ENCODE measurements at regions not wholly inside any gene's neighbourhood (a gene's known extent, or its start where the extent isn't known, plus 50 kb on each side); places are given as distances from the start of the nearest gene placed in this dataset.
"Not testable (repeated sequence)": the region's sequence is repeated elsewhere in the genome, so short reads cannot be mapped to it uniquely, and the experiment has no call there.

DNA sequence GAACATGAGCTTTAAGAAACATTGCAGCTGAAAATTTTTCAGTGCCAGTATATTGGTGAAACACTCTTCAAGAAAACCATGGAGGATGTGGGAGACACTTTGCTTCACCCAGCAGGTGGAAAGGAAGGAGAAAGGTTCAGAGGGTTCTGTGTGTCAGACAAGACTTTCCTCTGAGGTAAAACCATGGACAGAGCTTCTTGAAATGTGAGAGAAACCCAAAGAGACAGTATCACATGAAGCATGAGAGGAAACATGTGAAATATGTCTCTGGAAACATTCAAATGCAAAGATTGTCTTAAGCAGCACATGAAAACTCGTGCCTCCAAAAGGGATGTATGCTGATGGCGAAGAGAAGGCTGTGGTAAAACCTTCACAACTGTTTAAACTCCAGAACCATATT, 368.9 kb upstream of the ST8SIA4 start:
- Mint-ChIP-seq H3K4me1 (ENCODE audit: low read depth) (no peaks in the 10 kb centered on the region), H3K27me3 (ENCODE audit: low read depth) (peaks cover 5% of the 10 kb centered on the region), H3K9me3 (no peaks in the 10 kb centered on the region), H3K27ac (no peak overlapping the region), H3K36me3 (ENCODE audit: low read depth) (no peaks in the 10 kb centered on the region), H3K4me3 (no peak overlapping the region)
- no peak for DNase-seq
- intact Hi-C loops (cut with micrococcal nuclease) = no loop called here
- CTCF ChIA-PET = no interaction called here

DNA sequence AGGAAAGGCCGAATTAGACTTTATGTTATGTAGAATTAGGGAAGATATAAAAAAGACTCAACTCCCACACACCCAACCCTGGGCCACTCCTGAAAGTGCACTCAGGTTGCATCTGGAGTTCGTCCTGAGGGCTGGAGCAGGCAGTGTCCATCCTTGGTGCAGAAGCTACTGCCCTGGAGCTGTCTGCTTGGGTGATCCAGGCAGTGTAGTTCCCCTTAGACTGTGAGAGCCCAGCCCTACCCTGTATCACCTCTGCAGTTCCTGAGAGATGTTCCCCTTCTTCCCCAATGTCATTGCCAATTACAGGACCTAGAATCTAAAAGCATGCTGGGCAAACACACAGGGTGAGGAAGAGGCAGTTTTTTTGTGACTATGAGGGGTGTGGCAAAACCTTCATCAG, 368.3 kb upstream of the ST8SIA4 start:
- no peak overlapping the region for H3K4me3 Mint-ChIP-seq
- no peak overlapping the region for H3K27ac Mint-ChIP-seq
- H3K4me1 Mint-ChIP-seq (ENCODE audit: low read depth) = no peaks in the 10 kb centered on the region
- no peaks in the 10 kb centered on the region for H3K36me3 Mint-ChIP-seq (ENCODE audit: low read depth)
- CTCF ChIA-PET = no interaction called here
- no peaks in the 10 kb centered on the region for H3K9me3 Mint-ChIP-seq
- peaks cover 5% of the 10 kb centered on the region for H3K27me3 Mint-ChIP-seq (ENCODE audit: low read depth)
- intact Hi-C loops (cut with micrococcal nuclease) = no loop called here
- no peak for DNase-seq

DNA sequence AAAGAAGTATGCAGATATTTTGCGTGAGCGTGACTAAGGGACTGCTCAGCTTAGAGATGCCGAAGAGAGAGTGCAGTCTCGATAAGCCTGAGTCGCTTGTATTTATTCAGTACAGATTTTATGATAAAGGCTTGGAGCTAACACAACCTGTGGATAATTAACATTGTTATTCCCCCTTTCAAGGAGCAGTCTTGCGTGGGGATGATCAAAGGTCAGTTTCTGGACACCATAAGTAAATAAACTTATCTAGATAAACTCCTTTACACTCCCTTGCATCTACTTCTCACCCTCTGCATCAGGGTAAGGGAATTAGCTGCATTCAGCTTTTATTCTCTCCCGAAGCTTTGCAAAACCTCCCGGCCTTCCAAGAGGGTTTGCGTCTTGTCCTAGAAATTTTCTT, 357.8 kb upstream of the ST8SIA4 start:
- H3K4me3 Mint-ChIP-seq = no peak overlapping the region
- no peak for DNase-seq
- H3K4me1 Mint-ChIP-seq (ENCODE audit: low read depth) = no peaks in the 10 kb centered on the region
- CTCF ChIA-PET = no interaction called here
- H3K9me3 Mint-ChIP-seq = peaks cover 1% of the 10 kb centered on the region
- H3K27me3 Mint-ChIP-seq (ENCODE audit: low read depth) = no peaks in the 10 kb centered on the region
- intact Hi-C loops (cut with micrococcal nuclease) = no loop called here
- H3K36me3 Mint-ChIP-seq (ENCODE audit: low read depth) = no peaks in the 10 kb centered on the region
- no peak overlapping the region for H3K27ac Mint-ChIP-seq

DNA sequence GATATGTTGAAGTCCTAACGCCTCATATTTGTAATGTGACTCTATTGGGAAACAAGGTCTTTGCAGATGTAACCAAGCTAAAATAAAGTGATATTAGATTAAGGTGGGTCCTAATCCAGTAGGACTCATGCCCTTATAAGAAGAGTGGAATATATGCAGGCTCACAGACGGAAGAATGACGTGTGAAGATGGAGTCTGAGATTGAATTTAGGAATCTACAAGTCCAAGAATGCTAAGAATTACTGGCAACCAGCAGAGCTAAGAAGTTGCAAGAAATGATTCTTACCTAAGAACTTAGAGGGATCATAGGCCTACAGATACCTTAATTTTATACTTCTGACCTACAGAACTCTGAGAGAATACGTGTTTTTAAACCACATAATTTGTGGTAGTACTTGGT, 350.0 kb upstream of the ST8SIA4 start:
- no peaks in the 10 kb centered on the region for H3K36me3 Mint-ChIP-seq (ENCODE audit: low read depth)
- H3K4me3 Mint-ChIP-seq = no peak overlapping the region
- no peak for DNase-seq
- H3K27me3 Mint-ChIP-seq (ENCODE audit: low read depth) = no peaks in the 10 kb centered on the region
- CTCF ChIA-PET = no interaction called here
- H3K9me3 Mint-ChIP-seq = no peaks in the 10 kb centered on the region
- intact Hi-C loops (cut with micrococcal nuclease) = no loop called here
- H3K27ac Mint-ChIP-seq = no peak overlapping the region
- H3K4me1 Mint-ChIP-seq (ENCODE audit: low read depth) = no peaks in the 10 kb centered on the region

DNA sequence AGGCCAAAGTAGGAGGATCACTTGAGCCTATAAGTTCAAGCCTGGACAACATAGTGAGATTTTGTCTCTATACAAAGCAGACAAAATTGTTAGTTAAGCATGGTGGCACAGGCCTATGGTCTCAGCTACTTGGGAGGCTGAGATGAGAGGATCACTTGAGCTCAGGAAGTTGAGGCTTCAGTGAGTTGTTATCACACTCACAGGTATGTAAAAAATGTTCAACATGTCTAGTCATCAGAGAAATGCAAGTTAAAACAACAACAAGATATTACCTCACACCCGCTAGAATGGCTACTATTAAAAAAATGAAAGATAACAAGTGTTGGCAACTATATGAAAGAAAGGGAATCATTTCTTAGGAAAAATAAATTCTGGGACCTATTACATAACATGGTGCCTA, 341.5 kb upstream of the ST8SIA4 start:
- H3K4me3 Mint-ChIP-seq = no peak overlapping the region
- H3K27ac Mint-ChIP-seq = no peak overlapping the region
- H3K27me3 Mint-ChIP-seq (ENCODE audit: low read depth) = peaks cover 6% of the 10 kb centered on the region
- H3K9me3 Mint-ChIP-seq = peaks cover 10% of the 10 kb centered on the region
- intact Hi-C loops (cut with micrococcal nuclease) = no loop called here
- CTCF ChIA-PET = no interaction called here
- no peaks in the 10 kb centered on the region for H3K36me3 Mint-ChIP-seq (ENCODE audit: low read depth)
- no peaks in the 10 kb centered on the region for H3K4me1 Mint-ChIP-seq (ENCODE audit: low read depth)
- no peak for DNase-seq

DNA sequence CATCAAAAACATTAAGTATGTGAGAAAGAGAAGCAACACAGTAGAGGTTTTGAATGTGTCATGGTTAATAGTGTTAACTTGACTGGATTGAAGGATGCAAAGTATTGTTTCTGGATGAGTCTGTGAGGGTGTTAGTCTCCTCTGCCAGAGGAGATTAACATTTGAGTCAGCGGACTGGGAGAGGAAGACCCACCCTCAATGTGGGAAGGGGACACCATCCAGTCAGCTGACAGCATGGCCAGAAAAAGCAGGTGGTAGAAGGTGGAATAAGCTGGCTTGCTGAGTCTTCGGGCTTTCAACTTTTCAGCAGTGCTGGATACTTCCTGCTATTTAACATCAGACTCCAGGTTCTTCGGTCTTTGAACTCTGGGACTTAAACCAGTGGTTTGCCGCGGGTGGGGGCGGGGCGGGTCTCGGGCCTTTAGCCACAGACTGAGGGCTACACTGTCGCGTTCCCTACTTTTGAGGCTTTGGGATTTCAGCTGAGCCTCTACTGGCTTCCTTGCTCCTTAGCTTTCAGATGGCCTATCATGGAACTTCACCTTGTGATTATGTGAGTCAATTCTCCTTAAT, 309.9 kb upstream of the ST8SIA4 start:
- CTCF ChIA-PET = no interaction called here
- H3K36me3 Mint-ChIP-seq (ENCODE audit: low read depth) = no peaks in the 10 kb centered on the region
- intact Hi-C loops (cut with micrococcal nuclease) = no loop called here
- H3K9me3 Mint-ChIP-seq = no peaks in the 10 kb centered on the region
- no peak overlapping the region for H3K27ac Mint-ChIP-seq
- no peak overlapping the region for H3K4me3 Mint-ChIP-seq
- no peak for DNase-seq
- H3K27me3 Mint-ChIP-seq (ENCODE audit: low read depth) = peaks cover 7% of the 10 kb centered on the region
- H3K4me1 Mint-ChIP-seq (ENCODE audit: low read depth) = no peaks in the 10 kb centered on the region

DNA sequence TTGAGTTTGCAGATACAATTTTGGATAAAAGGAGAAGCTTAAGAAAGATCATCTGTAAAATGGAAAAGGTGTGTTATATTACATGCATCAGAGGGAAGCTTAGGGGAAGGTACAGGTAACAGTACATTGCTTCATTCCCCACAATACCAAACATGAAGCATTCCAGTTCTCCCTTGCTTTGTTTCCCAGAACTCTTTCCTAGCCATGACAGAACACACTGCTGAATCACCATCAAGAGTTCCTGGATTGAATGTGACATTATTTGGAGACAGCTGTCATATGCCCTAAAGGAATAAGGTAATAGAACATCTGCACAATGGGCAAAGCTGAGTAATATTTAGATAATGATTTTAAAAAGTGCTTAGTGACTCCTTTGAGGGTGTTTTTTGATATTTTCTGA, 303.5 kb upstream of the ST8SIA4 start:
- Mint-ChIP-seq H3K36me3 (ENCODE audit: low read depth) (no peaks in the 10 kb centered on the region), H3K27ac (no peak overlapping the region), H3K9me3 (no peaks in the 10 kb centered on the region), H3K27me3 (ENCODE audit: low read depth) (peaks cover 7% of the 10 kb centered on the region), H3K4me3 (no peak overlapping the region), H3K4me1 (ENCODE audit: low read depth) (no peaks in the 10 kb centered on the region)
- intact Hi-C loops (cut with micrococcal nuclease) = no loop called here
- no peak for DNase-seq
- CTCF ChIA-PET = no interaction called here

DNA sequence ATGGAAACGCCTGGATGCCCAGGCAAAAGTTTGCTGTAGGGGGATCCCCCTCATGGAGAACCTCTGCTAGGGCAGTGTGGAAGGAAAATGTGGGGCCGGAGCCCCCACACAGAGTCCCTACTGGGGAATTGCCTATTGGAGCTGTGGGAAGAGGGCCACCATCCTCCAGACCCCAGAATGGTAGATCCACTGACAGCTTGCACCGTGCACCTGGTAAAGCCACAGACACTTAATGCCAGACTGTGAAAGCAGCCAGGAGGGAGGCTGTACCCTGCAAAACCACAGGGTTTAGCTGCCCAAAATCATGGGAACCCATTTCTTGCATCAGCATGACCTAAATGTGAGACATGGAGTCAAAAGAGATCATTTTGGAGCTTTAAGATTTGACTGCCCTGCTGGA, 302.0 kb upstream of the ST8SIA4 start:
- H3K27me3 Mint-ChIP-seq (ENCODE audit: low read depth); H3K27ac Mint-ChIP-seq; DNase-seq; H3K4me1 Mint-ChIP-seq (ENCODE audit: low read depth); H3K4me3 Mint-ChIP-seq; H3K9me3 Mint-ChIP-seq; intact Hi-C loops (cut with micrococcal nuclease); H3K36me3 Mint-ChIP-seq (ENCODE audit: low read depth); CTCF ChIA-PET: not testable (repeated sequence)

DNA sequence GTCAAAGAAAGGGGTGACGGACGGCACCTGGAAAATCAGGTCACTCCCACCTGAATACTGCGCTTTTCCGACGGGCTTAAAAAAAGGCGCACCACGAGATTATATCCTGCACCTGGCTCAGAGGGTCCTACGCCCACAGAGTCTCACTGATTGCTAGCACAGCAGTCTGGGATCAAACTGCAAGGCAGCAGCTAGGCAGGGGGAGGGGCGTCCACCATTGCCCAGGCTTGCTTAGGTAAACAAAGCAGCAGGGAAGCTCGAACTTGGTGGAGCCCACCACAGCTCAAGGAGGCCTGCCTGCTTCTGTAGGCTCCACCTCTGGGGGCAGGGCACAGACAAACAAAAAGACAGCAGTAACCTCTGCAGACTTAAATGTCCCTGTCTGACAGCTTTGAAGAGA, 277.3 kb upstream of the ST8SIA4 start:
- H3K4me1 Mint-ChIP-seq (ENCODE audit: low read depth); H3K36me3 Mint-ChIP-seq (ENCODE audit: low read depth); H3K4me3 Mint-ChIP-seq; H3K27me3 Mint-ChIP-seq (ENCODE audit: low read depth); H3K9me3 Mint-ChIP-seq; intact Hi-C loops (cut with micrococcal nuclease); DNase-seq; H3K27ac Mint-ChIP-seq; CTCF ChIA-PET: not testable (repeated sequence)

DNA sequence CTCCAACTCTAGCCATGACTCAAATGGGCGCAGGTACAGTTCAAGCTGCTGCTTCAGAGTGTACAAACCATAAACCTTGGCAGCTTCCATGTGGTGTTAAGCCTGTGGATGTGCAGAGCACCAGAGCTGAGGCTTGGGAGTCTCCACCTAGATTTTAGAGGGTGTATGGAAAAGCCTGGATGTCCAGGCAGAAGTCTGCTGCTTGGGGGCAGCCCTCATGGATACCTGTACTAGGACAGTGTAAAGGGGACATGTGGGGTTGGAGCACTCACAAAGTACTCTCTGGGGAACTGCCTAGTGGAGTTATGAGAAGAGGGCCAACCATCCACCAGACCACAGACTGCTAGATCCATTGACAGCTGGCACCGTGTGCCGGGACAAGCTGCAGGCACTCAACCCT, 273.5 kb upstream of the ST8SIA4 start:
- CTCF ChIA-PET = interaction anchor here (0.6 kb wide), 1 partner anchor 268 kb away, joined by 5 read pairs; no protein-coding TSS in a partner anchor
- H3K27me3 Mint-ChIP-seq (ENCODE audit: low read depth) = no peaks in the 10 kb centered on the region
- DNase-seq = no peak
- H3K27ac Mint-ChIP-seq = no peak overlapping the region
- no peaks in the 10 kb centered on the region for H3K36me3 Mint-ChIP-seq (ENCODE audit: low read depth)
- H3K4me3 Mint-ChIP-seq = no peak overlapping the region
- peaks cover 7% of the 10 kb centered on the region for H3K9me3 Mint-ChIP-seq
- intact Hi-C loops (cut with micrococcal nuclease) = no loop called here
- H3K4me1 Mint-ChIP-seq (ENCODE audit: low read depth) = no peaks in the 10 kb centered on the region

DNA sequence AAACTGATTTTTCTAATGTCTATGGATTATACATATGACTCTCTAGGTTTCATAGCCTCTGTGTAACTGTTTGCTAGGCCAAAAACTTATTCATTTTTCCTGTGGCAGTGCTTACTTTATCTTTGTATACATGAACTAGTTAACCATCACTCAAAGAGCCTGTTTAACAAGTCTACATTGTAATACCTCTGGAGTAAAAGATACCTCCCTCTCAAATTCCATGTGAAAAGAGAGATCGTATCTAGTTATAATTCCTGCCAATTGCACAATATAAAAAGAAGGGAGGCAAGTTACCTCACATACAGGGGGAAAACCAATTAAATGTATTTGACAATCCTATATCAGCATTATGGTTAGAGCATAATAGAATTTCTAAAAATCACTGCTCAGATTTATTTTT, 271.9 kb upstream of the ST8SIA4 start:
- intact Hi-C loops (cut with micrococcal nuclease) = no loop called here

DNA sequence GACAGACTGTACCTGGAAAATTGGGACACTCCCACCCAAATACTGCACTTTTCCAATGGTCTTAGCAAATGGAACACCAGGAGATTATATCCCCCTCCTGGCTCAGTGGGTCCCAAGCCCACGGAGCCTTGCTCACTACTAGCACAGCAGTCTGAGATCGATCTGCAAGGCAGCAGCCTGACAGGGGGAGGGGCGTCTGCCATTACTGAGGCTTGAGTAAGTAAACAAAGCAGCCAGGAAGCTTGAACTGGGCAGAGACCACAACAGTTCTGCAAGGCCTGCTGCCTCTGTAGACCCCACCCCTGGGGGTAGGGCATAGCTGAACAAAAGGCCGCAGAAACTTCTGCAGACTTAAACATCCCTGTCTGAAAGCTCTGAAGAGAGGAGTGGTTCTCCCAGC, 260.0 kb upstream of the ST8SIA4 start:
- Mint-ChIP-seq H3K4me1 (ENCODE audit: low read depth) (no peaks in the 10 kb centered on the region), H3K4me3 (no peak overlapping the region), H3K27me3 (ENCODE audit: low read depth) (peaks cover 20% of the 10 kb centered on the region), H3K36me3 (ENCODE audit: low read depth) (no peaks in the 10 kb centered on the region), H3K9me3 (peaks cover 2% of the 10 kb centered on the region), H3K27ac (no peak overlapping the region)
- intact Hi-C loops (cut with micrococcal nuclease) = no loop called here
- DNase-seq = no peak
- CTCF ChIA-PET = no interaction called here

More for the DNA sequence above, 271.9 kb upstream of the ST8SIA4 start:
- no peak for DNase-seq
- Mint-ChIP-seq H3K36me3 (ENCODE audit: low read depth) (no peaks in the 10 kb centered on the region), H3K4me1 (ENCODE audit: low read depth) (no peaks in the 10 kb centered on the region), H3K27ac (no peak overlapping the region), H3K4me3 (no peak overlapping the region), H3K9me3 (peaks cover 7% of the 10 kb centered on the region), H3K27me3 (ENCODE audit: low read depth) (no peaks in the 10 kb centered on the region)
- CTCF ChIA-PET = no interaction called here

DNA sequence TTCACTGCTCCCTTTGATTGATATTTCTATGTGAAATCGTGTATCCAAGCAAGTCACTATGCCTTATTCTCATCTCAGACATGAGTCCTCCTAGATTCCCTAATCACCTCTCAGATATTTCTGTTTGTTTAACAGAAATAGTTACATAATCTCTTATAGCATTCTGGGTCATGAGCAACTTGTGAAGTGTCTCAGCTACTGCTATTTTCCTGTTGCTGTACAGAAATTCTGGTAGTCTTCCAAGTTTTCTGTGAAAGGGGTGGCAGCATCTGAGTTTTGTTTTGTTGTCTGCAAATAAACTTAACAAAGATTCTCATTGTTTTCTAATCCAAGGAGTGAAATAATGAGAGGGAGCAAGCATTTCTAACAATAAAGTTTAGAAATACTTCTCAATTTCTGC, 256.9 kb upstream of the ST8SIA4 start:
- Mint-ChIP-seq H3K9me3 (no peaks in the 10 kb centered on the region), H3K27ac (no peak overlapping the region), H3K4me1 (ENCODE audit: low read depth) (no peaks in the 10 kb centered on the region), H3K36me3 (ENCODE audit: low read depth) (no peaks in the 10 kb centered on the region), H3K27me3 (ENCODE audit: low read depth) (peaks cover 15% of the 10 kb centered on the region), H3K4me3 (no peak overlapping the region)
- CTCF ChIA-PET = no interaction called here
- DNase-seq = no peak
- intact Hi-C loops (cut with micrococcal nuclease) = no loop called here

DNA sequence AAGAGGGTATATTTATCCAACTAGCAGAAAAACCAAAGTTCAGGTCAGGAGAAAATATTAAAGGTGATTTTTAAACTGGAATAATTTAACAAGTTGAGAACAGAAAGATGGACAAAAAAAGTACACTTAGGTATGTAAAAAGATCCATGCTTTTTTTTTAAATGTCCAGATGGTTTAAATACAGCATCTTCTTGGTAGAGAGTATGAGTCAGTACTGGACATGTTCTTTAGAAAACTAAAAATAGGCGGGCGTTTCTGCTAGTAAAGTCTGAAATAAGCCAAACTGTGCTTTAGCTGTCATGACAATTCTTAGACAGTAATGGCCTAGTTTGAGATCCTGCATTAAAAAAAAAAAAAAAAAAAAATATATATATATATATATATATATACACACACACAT, 255.9 kb upstream of the ST8SIA4 start:
- H3K9me3 Mint-ChIP-seq = no peaks in the 10 kb centered on the region
- intact Hi-C loops (cut with micrococcal nuclease) = no loop called here
- H3K36me3 Mint-ChIP-seq (ENCODE audit: low read depth) = no peaks in the 10 kb centered on the region
- no peaks in the 10 kb centered on the region for H3K4me1 Mint-ChIP-seq (ENCODE audit: low read depth)
- H3K27ac Mint-ChIP-seq = no peak overlapping the region
- H3K4me3 Mint-ChIP-seq = no peak overlapping the region
- DNase-seq = no peak
- CTCF ChIA-PET = no interaction called here
- H3K27me3 Mint-ChIP-seq (ENCODE audit: low read depth) = peaks cover 9% of the 10 kb centered on the region

Measured in activated naive CD4-positive, alpha-beta T cell treated with anti-CD3 and anti-CD28 coated beads for 36 hours (primary cell).